LNCaP clone FGC (cell line): ENCODE measurements at regions not wholly inside any gene's neighbourhood (a gene's known extent, or its start where the extent isn't known, plus 50 kb on each side); places are given as distances from the start of the nearest gene placed in this dataset.

Source experiments
- DNase-seq: peaks from one replicate; pipeline ENCODE4 v3.0.0-alpha.2; 2011; ENCODE audit warnings: low read depth
- H3K4me3 ChIP-seq: 2 replicates; pipeline ENCODE4 v1.5.1; 2011; ENCODE audit warnings: mild to moderate bottlenecking, low read depth, low read length, control low read depth
- CTCF ChIP-seq: IDR thresholded peaks from 2 replicates; pipeline ENCODE4 v1.5.1; 2012; ENCODE audit warnings: mild to moderate bottlenecking; ENCODE audit not compliant: control insufficient read depth, insufficient read depth; ENCODE audit errors: extremely low read depth

- no peak for TF ChIP-seq CTCF
- H3K4me3 ChIP-seq, result no peak overlapping the region
- no peak for DNase-seq
Measured at GRCh38 chr3:180855956-180856355, 56.5 kb upstream of the FXR1 start.

- no peak overlapping the region for H3K4me3 ChIP-seq
- no peak for DNase-seq
- TF ChIP-seq CTCF, result no peak
Measured at GRCh38 chr3:180860180-180860858, 52.2 kb upstream of the FXR1 start.
